ENCODE measurements at regions not wholly inside any gene's neighbourhood (a gene's known extent, or its start where the extent isn't known, plus 50 kb on each side); places are given as distances from the start of the nearest gene placed in this dataset.

DNA sequence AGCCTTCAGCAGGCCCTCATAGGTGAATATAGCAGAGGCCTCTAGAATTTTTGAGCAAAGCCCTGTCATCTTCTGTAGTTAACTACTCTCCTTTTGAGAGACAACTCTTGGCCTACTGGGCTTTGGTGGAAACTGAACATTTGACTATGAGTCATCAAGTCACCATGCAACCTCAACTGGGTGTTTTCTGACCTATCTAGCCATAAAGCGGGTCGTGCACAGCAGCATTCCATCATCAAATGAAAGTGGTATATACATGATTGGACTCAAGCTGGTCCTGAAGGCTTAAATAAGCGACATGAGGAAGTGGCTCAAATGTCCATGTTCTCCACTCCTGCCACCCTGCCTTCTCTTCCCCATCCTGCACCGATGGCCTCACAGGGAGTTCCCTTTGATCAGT, 1115.5 kb downstream of the TAF11L14 start:
- Histone ChIP-seq H3K27me3 (ENCODE audit: control insufficient read depth in 2 of 2, insufficient read depth in 2 of 2, low read length in 2 of 2) (no peaks in the 10 kb centered on the region), H3K79me2 (ENCODE audit: control insufficient read depth, insufficient read depth, low read length) (no peaks in the 10 kb centered on the region), H2AFZ (ENCODE audit: low read depth, low read length) (no peak overlapping the region), H3K4me2 (ENCODE audit: insufficient read depth, low read length) (no peak overlapping the region), H3K9me1 (ENCODE audit: control insufficient read depth, insufficient read depth, low read length) (no peaks in the 10 kb centered on the region), H3K36me3 (ENCODE audit: control insufficient read depth, insufficient read depth, low read length) (no peaks in the 10 kb centered on the region), H3K27ac (ENCODE audit: extremely low read depth, low read depth, low read length) (no peak overlapping the region), H3K9ac (ENCODE audit: insufficient read depth in 1 of 2, low read depth in 2 of 2, low read length in 2 of 2) (no peak overlapping the region), H3K4me3 (no peak overlapping the region), H3K9me3 (replicated peaks; ENCODE audit: control insufficient read depth, insufficient read depth, low read depth, low read length) (no peaks in the 10 kb centered on the region; the same call in 1 of the 2 replicates), H3K4me1 (replicated peaks in 1 of 2; ENCODE audit: control insufficient read depth in 2 of 2, insufficient read depth in 2 of 2, low read length in 2 of 2) (no peaks in the 10 kb centered on the region), H4K20me1 (replicated peaks; ENCODE audit: control insufficient read depth, insufficient read depth, low read length) (no peaks in the 10 kb centered on the region)
- in situ Hi-C loops (cut with MboI) (no loop called here), intact Hi-C loops (cut with micrococcal nuclease) (no loop called here)
- ATAC-seq (no peak), DNase-seq (ENCODE audit: extremely low read depth in 1 of 4, low spot score in 3 of 4) (no peak), FAIRE-seq (no peak)
- TF ChIP-seq ZNF175 (CRISPR knock-in tag; IDR thresholded peaks at IDR 0.05; ENCODE audit: low read depth) = no peak
- no peak for TF ChIP-seq STAT5A (IDR thresholded peaks at IDR 0.05; ENCODE audit: borderline replicate concordance, low read length)
- TF ChIP-seq BDP1 (IDR thresholded peaks at IDR 0.05; ENCODE audit: insufficient read depth, insufficient read length) = no peak
- TF ChIP-seq, protein P1, sequence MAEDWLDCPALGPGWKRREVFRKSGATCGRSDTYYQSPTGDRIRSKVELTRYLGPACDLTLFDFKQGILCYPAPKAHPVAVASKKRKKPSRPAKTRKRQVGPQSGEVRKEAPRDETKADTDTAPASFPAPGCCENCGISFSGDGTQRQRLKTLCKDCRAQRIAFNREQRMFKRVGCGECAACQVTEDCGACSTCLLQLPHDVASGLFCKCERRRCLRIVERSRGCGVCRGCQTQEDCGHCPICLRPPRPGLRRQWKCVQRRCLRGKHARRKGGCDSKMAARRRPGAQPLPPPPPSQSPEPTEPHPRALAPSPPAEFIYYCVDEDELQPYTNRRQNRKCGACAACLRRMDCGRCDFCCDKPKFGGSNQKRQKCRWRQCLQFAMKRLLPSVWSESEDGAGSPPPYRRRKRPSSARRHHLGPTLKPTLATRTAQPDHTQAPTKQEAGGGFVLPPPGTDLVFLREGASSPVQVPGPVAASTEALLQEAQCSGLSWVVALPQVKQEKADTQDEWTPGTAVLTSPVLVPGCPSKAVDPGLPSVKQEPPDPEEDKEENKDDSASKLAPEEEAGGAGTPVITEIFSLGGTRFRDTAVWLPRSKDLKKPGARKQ (CRISPR knock-in tag; IDR thresholded peaks at IDR 0.05) = no peak
- no peak for TF ChIP-seq USF1 (CRISPR knock-in tag; IDR thresholded peaks at IDR 0.05)
- no peak for TF ChIP-seq KLF6 (CRISPR knock-in tag; IDR thresholded peaks at IDR 0.05; ENCODE audit: borderline replicate concordance)
- TF ChIP-seq MTF1 (CRISPR knock-in tag; IDR thresholded peaks at IDR 0.05; ENCODE audit: borderline replicate concordance) = no peak
- no peak for TF ChIP-seq ZNF644 (tag; IDR thresholded peaks at IDR 0.05; ENCODE audit: low read depth)
- TF ChIP-seq SPI1 (IDR thresholded peaks at IDR 0.05; ENCODE audit: borderline replicate concordance, low read depth, low read length) = no peak
- TF ChIP-seq EGR1 (conservative IDR thresholded peaks at IDR 0.05) = no peak
- TF ChIP-seq FOXK1 (CRISPR knock-in tag; IDR thresholded peaks at IDR 0.05; ENCODE audit: borderline replicate concordance) = no peak
- TF ChIP-seq TCF3 (CRISPR knock-in tag; IDR thresholded peaks at IDR 0.05) = no peak
- TF ChIP-seq ZBTB7A (IDR thresholded peaks at IDR 0.05; ENCODE audit: borderline replicate concordance, control insufficient read depth, low read depth, low read length) = no peak
- 14% methylated on average over 4 of the region's 4 CpGs for WGBS (ENCODE audit: insufficient coverage, low coverage, missing lambda C conversion rate)
- ChIA-PET POLR2A (interaction anchor here (0.6 kb wide), 1 partner anchor 517 kb away, joined by 3 read pairs; no protein-coding TSS in a partner anchor), CTCF (ENCODE audit: low intra/inter-chr PET ratio) (no interaction called here)
- BruUV-seq (replicated peaks) = no TSS peak
